GM19397 (cell line): ENCODE measurements at regions not wholly inside any gene's neighbourhood (a gene's known extent, or its start where the extent isn't known, plus 50 kb on each side); places are given as distances from the start of the nearest gene placed in this dataset.

Experiments
- ATAC-seq: cut with Tn5 transposase; IDR thresholded peaks from one replicate; pipeline ENCODE4 v1.9.1; 2021; ENCODE audit warnings: mild to moderate bottlenecking, moderate library complexity; ENCODE audit not compliant: unreplicated experiment

- no peak for ATAC-seq
Observed at GRCh38 chr3:153313302-153313965, 151.4 kb downstream of the RAP2B start.

GRCh38 chr3:153314038-153314437 is 152.0 kb downstream of the RAP2B start:
- ATAC-seq = no peak

- ATAC-seq = no peak
Observed at GRCh38 chr3:153315781-153316180, 153.8 kb downstream of the RAP2B start.

- ATAC-seq = no peak
Observed at GRCh38 chr3:153319705-153320554, 157.9 kb downstream of the RAP2B start.

- ATAC-seq = no peak
Observed at GRCh38 chr3:153320585-153321128, 158.6 kb downstream of the RAP2B start.

GRCh38 chr3:153328690-153329089 is 166.7 kb downstream of the RAP2B start:
- no peak for ATAC-seq

- ATAC-seq = no peak
Observed at GRCh38 chr3:153330901-153331300, 168.9 kb downstream of the RAP2B start.

GRCh38 chr3:153331676-153332075 is 169.7 kb downstream of the RAP2B start:
- no peak for ATAC-seq

GRCh38 chr3:153334558-153334957 is 172.5 kb downstream of the RAP2B start:
- ATAC-seq = no peak

- no peak for ATAC-seq
Observed at GRCh38 chr3:153337369-153337768, 175.3 kb downstream of the RAP2B start.

- ATAC-seq = no peak
Observed at GRCh38 chr3:153338487-153338886, 176.5 kb downstream of the RAP2B start.

- no peak for ATAC-seq
Observed at GRCh38 chr3:153339065-153339464, 177.0 kb downstream of the RAP2B start.

- ATAC-seq = no peak
Observed at GRCh38 chr3:153343988-153344782, 182.2 kb downstream of the RAP2B start.

GRCh38 chr3:153348457-153349107 is 186.6 kb downstream of the RAP2B start:
- no peak for ATAC-seq

- ATAC-seq = no peak
Observed at GRCh38 chr3:153349108-153349499, 187.1 kb downstream of the RAP2B start.

- ATAC-seq = no peak
Observed at GRCh38 chr3:153350420-153350819, 188.4 kb downstream of the RAP2B start.

- ATAC-seq = no peak
Observed at GRCh38 chr3:153354641-153355040, 192.6 kb downstream of the RAP2B start.

- ATAC-seq = no peak
Observed at GRCh38 chr3:153355559-153355958, 193.5 kb downstream of the RAP2B start.

GRCh38 chr3:153356908-153357307 is 194.9 kb downstream of the RAP2B start:
- ATAC-seq = no peak

GRCh38 chr3:153357436-153357835 is 195.4 kb downstream of the RAP2B start:
- no peak for ATAC-seq
